Kidney (tissue), 13 donors: ENCODE measurements at regions not wholly inside any gene's neighbourhood (a gene's known extent, or its start where the extent isn't known, plus 50 kb on each side); places are given as distances from the start of the nearest gene placed in this dataset.

Experiments
- DNase-seq, 5 donors: peaks; one replicate each; pipeline ENCODE4 v3.0.0-alpha.2; 2013 to 2020
- FAIRE-seq: peaks from 2 replicates; lab custom pipeline; 2012; peaks lifted over from hg19 to GRCh38; lab: Jason Lieb, UNC
- H3K27ac ChIP-seq, 2 donors: one replicate each; pipeline ENCODE4 v1.7.0; 2013; ENCODE audit warnings: low read depth in 2 of 2, low read length in 2 of 2, inconsistent platforms in 1 of 2
- H3K27me3 ChIP-seq: one replicate; pipeline ENCODE4 v1.7.1; 2013; ENCODE audit warnings: low read length, inconsistent platforms; ENCODE audit not compliant: control insufficient read depth, insufficient read depth
- H3K36me3 ChIP-seq, 3 donors: one replicate each; pipeline versions ENCODE4 v1.7.0 to v1.7.1; 2013; ENCODE audit warnings: low read length in 3 of 3, control low read depth in 1 of 3, inconsistent platforms in 1 of 3; ENCODE audit not compliant: insufficient read depth in 3 of 3, control insufficient read depth in 2 of 3
- H3K4me1 ChIP-seq, 3 donors: one replicate each; pipeline versions ENCODE4 v1.7.0 to v1.7.1; 2013; ENCODE audit warnings: low read length in 3 of 3, inconsistent platforms in 1 of 3, low read depth in 1 of 3; ENCODE audit not compliant: control insufficient read depth in 2 of 3, insufficient read depth in 2 of 3
- H3K4me3 ChIP-seq, 3 donors: one replicate each; pipeline versions ENCODE4 v1.7.0 to v1.8.1; 2013; ENCODE audit warnings: low read length in 3 of 3, control low read depth in 1 of 3, inconsistent platforms in 1 of 3
- H3K9ac ChIP-seq, 3 donors: one replicate each; pipeline versions ENCODE4 v1.7.0 to v1.7.1; 2013; ENCODE audit warnings: low read length in 3 of 3, control low read depth in 1 of 3, inconsistent platforms in 1 of 3
- H3K9me3 ChIP-seq, 3 donors: one replicate each; pipeline versions ENCODE4 v1.7.0 to v1.7.1; 2013; ENCODE audit warnings: low read length in 3 of 3, control low read depth in 1 of 3, inconsistent platforms in 1 of 3; ENCODE audit not compliant: control insufficient read depth in 2 of 3, insufficient read depth in 1 of 3
- CTCF ChIP-seq: IDR thresholded peaks from 3 replicates; pipeline ENCODE4 v1.5.1; 2012; ENCODE audit warnings: mild to moderate bottlenecking, moderate library complexity, borderline replicate concordance; ENCODE audit not compliant: insufficient read depth; ENCODE audit errors: extremely low read depth
- intact Hi-C: fragments of 100-400 bp; cut with DNase I; formaldehyde crosslinking; loops from one replicate; pipeline ENCODE4 v1.11.1; 2022
- donor health status: control.
- donor health status: control.
- donor health status: control.
- donor health status: control.
- donor health status: control.
- donor health status: DM: yes; HTN: yes; CAD: no.
- donor health status: Normal renal cell carcinoma (clear cell type).

- Histone ChIP-seq H3K4me3 (no peak overlapping the region), H3K9ac (no peak overlapping the region), H3K36me3 (no peaks in the 10 kb centered on the region), H3K27me3 (no peaks in the 10 kb centered on the region), H3K27ac (no peak overlapping the region), H3K9me3 (no peaks in the 10 kb centered on the region), H3K4me1 (peaks cover 0 to 3% (median 2%) of the 10 kb centered on the region in 3 donors)
- DNase-seq (peak in 3 of 5 donors; percentile 70 to 90 (median 88)), FAIRE-seq (no peak)
- no peak for TF ChIP-seq CTCF
- intact Hi-C loops, result no loop called here
These were observed 291.6 kb downstream of the TLE1 start for GRCh38 chr9:81397481-81398381.

- TF ChIP-seq CTCF, result no peak
- no peaks in the 10 kb centered on the region for H3K9me3 ChIP-seq
- H3K4me3 ChIP-seq, result no peak overlapping the region
- H3K36me3 ChIP-seq, result no peaks in the 10 kb centered on the region
- H3K27ac ChIP-seq, result no peak overlapping the region
- no peaks in the 10 kb centered on the region for H3K27me3 ChIP-seq
- DNase-seq (peak in 2 of 5 donors; percentile 61 to 70), FAIRE-seq (no peak)
- intact Hi-C loops, result no loop called here
- no peak overlapping the region for H3K9ac ChIP-seq
- peaks cover 0 to 3% (median 2%) of the 10 kb centered on the region in 3 donors for H3K4me1 ChIP-seq
These were observed 292.8 kb downstream of the TLE1 start for GRCh38 chr9:81396528-81396927.

- no peak for TF ChIP-seq CTCF
- H3K27ac ChIP-seq, result no peak overlapping the region
- peaks cover 0 to 3% (median 2%) of the 10 kb centered on the region in 3 donors for H3K4me1 ChIP-seq
- no peak for DNase-seq
- H3K27me3 ChIP-seq, result no peaks in the 10 kb centered on the region
- no peak for FAIRE-seq
- H3K4me3 ChIP-seq, result no peak overlapping the region
- H3K36me3 ChIP-seq, result no peaks in the 10 kb centered on the region
- H3K9ac ChIP-seq, result no peak overlapping the region
- no peaks in the 10 kb centered on the region for H3K9me3 ChIP-seq
- intact Hi-C loops, result no loop called here
These were observed 293.7 kb downstream of the TLE1 start for GRCh38 chr9:81395676-81396054.
